Loucy (cell line): ENCODE measurements at regions not wholly inside any gene's neighbourhood (a gene's known extent, or its start where the extent isn't known, plus 50 kb on each side); places are given as distances from the start of the nearest gene placed in this dataset.

Experiments
- H2AFZ ChIP-seq: fragments of 200-600 bp; sonication (generic); 2 replicates; pipeline ENCODE4 v1.6.0; 2016; ENCODE audit warnings: antibody characterized with exemption, mild to moderate bottlenecking, low read length, moderate library complexity
- H3F3A ChIP-seq: fragments of 200-600 bp; 2 replicates; pipeline ENCODE4 v1.6.0; 2016; ENCODE audit warnings: antibody characterized with exemption, low read depth, mild to moderate bottlenecking
- H3K27me3 ChIP-seq: fragments of 200-600 bp; sonication (generic); 2 replicates; pipeline ENCODE4 v1.6.1; 2014; ENCODE audit warnings: low read length, mild to moderate bottlenecking; ENCODE audit not compliant: insufficient read depth, poor library complexity, severe bottlenecking
- H3K36me3 ChIP-seq: fragments of 200-600 bp; sonication (generic); 2 replicates; pipeline ENCODE4 v1.6.1; 2016; ENCODE audit warnings: low read length; ENCODE audit not compliant: insufficient read depth
- H3K4me1 ChIP-seq: fragments of 200-600 bp; sonication (generic); 2 replicates; pipeline ENCODE4 v1.5.1; 2014; ENCODE audit warnings: low read length, mild to moderate bottlenecking; ENCODE audit not compliant: insufficient read depth, poor library complexity, severe bottlenecking
- H3K4me2 ChIP-seq: fragments of 200-600 bp; sonication (generic); 2 replicates; pipeline ENCODE4 v1.6.0; 2014; ENCODE audit warnings: antibody characterized with exemption, low read length, low read depth, mild to moderate bottlenecking; ENCODE audit not compliant: poor library complexity, severe bottlenecking
- H3K4me3 ChIP-seq: fragments of 200-600 bp; sonication (generic); 2 replicates; pipeline ENCODE4 v1.5.1; 2014; ENCODE audit warnings: low read length, mild to moderate bottlenecking, mixed read lengths; ENCODE audit not compliant: poor library complexity, severe bottlenecking
- H3K79me2 ChIP-seq: fragments of 200-600 bp; sonication (generic); 2 replicates; pipeline ENCODE4 v1.6.1; 2014; ENCODE audit warnings: low read length; ENCODE audit not compliant: insufficient read depth
- H3K9ac ChIP-seq: fragments of 200-600 bp; sonication (generic); 2 replicates; pipeline ENCODE4 v1.6.0; 2014; ENCODE audit warnings: mild to moderate bottlenecking, low read depth, low read length, moderate library complexity; ENCODE audit not compliant: poor library complexity, severe bottlenecking
- H3K9me2 ChIP-seq: fragments of 200-600 bp; sonication (generic); replicated peaks from 2 replicates; pipeline ENCODE4 v1.6.1; 2016; ENCODE audit warnings: low read depth, low read length, mixed read lengths
- H3K9me3 ChIP-seq: fragments of 200-600 bp; sonication (generic); 2 replicates; pipeline ENCODE4 v1.6.1; 2014; ENCODE audit warnings: mild to moderate bottlenecking, antibody characterized with exemption, low read length, low read depth; ENCODE audit not compliant: insufficient read depth
- H4K20me1 ChIP-seq: fragments of 200-600 bp; sonication (generic); 2 replicates; pipeline ENCODE4 v1.6.0; 2014; ENCODE audit warnings: antibody characterized with exemption, low read length, mild to moderate bottlenecking; ENCODE audit not compliant: insufficient read depth, poor library complexity, severe bottlenecking
- EZH2phosphoT487 ChIP-seq: fragments of 200-600 bp; IDR thresholded peaks from 2 replicates; pipeline ENCODE4 v1.6.1; 2018; ENCODE audit warnings: antibody characterized with exemption, mild to moderate bottlenecking, moderate library complexity, borderline replicate concordance
- TF ChIP-seq, protein P1 (sequence below): fragments of 200-600 bp; sonication (generic); conservative IDR thresholded peaks from 2 replicates; pipeline ENCODE4 v1.5.1; 2014; ENCODE audit warnings: mild to moderate bottlenecking, antibody characterized with exemption, low read length

DNA sequence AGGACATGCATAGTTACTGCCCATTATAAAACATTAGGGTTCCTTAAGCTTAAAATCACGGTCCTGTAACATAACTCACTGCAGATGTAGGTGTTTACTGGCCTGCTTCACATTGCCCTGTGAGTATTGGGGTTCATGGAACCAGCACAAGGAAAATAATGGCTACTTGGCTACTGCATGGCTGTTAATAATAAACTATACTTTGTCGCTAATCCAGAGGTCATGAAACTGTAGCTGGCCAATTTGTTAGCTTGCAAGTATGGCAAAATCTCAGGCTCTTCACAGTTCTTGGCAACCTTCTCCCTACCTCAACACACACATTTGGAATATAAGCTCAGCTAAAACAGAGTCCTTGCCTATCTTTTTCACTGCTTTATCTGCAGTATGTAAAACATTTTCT is 274.0 kb upstream of the NR5A2 start:
- no peaks in the 10 kb centered on the region for H4K20me1 ChIP-seq
- H3K9me3 ChIP-seq, result no peaks in the 10 kb centered on the region
- H3K9ac ChIP-seq, result no peak overlapping the region
- no peak overlapping the region for H3K4me3 ChIP-seq
- no peaks in the 10 kb centered on the region for H3F3A ChIP-seq
- H2AFZ ChIP-seq, result no peak overlapping the region
- H3K4me1 ChIP-seq, result no peaks in the 10 kb centered on the region
- H3K36me3 ChIP-seq, result no peaks in the 10 kb centered on the region
- H3K4me2 ChIP-seq, result no peak overlapping the region
- H3K9me2 ChIP-seq, result no peaks in the 10 kb centered on the region
- H3K79me2 ChIP-seq, result no peaks in the 10 kb centered on the region
- TF ChIP-seq, protein P1, sequence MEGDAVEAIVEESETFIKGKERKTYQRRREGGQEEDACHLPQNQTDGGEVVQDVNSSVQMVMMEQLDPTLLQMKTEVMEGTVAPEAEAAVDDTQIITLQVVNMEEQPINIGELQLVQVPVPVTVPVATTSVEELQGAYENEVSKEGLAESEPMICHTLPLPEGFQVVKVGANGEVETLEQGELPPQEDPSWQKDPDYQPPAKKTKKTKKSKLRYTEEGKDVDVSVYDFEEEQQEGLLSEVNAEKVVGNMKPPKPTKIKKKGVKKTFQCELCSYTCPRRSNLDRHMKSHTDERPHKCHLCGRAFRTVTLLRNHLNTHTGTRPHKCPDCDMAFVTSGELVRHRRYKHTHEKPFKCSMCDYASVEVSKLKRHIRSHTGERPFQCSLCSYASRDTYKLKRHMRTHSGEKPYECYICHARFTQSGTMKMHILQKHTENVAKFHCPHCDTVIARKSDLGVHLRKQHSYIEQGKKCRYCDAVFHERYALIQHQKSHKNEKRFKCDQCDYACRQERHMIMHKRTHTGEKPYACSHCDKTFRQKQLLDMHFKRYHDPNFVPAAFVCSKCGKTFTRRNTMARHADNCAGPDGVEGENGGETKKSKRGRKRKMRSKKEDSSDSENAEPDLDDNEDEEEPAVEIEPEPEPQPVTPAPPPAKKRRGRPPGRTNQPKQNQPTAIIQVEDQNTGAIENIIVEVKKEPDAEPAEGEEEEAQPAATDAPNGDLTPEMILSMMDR, result no peak
- TF ChIP-seq EZH2phosphoT487, result no peak
- no peaks in the 10 kb centered on the region for H3K27me3 ChIP-seq

DNA sequence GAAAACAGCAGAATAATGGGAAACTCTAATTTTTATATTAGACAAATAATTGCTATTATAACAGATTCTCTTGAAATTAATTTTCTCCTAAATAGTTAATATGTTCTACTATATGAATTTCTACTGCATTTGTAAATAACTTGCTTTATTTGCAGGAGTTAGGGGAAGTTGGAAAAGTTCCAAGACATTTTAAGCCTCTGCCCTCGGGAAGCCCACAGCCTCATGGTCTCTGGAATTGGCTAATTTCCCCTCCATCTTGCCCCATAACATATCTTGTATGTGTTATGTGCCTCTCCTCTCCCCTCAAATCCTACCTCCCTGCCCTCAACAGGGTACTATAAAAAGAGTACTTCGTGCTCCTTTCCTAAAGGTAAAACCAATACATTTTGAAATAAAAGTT is 271.4 kb upstream of the NR5A2 start:
- H3K9ac ChIP-seq, result no peak overlapping the region
- H4K20me1 ChIP-seq, result no peaks in the 10 kb centered on the region
- H3K4me1 ChIP-seq, result no peaks in the 10 kb centered on the region
- no peaks in the 10 kb centered on the region for H3K9me2 ChIP-seq
- no peaks in the 10 kb centered on the region for H3K79me2 ChIP-seq
- H3K27me3 ChIP-seq, result no peaks in the 10 kb centered on the region
- H2AFZ ChIP-seq, result no peak overlapping the region
- H3K9me3 ChIP-seq, result no peaks in the 10 kb centered on the region
- H3K4me2 ChIP-seq, result no peak overlapping the region
- TF ChIP-seq, protein P1, result no peak
- TF ChIP-seq EZH2phosphoT487, result no peak
- H3K4me3 ChIP-seq, result no peak overlapping the region
- H3K36me3 ChIP-seq, result no peaks in the 10 kb centered on the region
- no peaks in the 10 kb centered on the region for H3F3A ChIP-seq

DNA sequence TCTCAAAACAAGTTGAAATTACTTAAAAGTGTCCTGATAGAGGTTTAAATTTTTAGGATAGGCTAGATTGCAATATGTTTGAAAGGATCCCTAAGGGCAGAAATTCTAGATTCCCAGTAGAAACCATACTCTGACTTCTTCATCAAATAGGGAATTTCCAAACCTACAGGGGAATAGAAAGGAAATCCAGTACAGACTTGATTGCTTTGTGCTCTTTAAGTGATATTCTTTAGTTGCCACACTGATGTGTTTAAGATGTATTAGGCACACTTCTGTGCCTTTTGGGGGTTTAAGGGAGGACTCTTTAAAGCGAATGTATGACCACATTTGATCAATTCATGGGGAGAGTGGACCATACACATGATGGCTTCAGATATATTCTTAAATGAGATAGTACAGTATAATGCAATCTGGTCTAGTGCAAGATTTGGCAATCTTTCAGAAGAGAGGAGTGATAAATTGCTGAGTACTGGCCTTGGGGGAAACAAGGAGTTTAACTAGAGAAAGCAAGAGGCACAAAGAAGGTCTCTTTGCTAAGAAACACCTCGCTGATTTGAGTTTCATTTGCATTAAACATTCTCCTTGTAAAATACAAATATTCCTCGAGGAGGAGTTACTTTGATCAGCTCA is 268.8 kb upstream of the NR5A2 start:
- Histone ChIP-seq H2AFZ (no peak overlapping the region), H3K9me3 (no peaks in the 10 kb centered on the region), H3K4me3 (no peak overlapping the region), H4K20me1 (no peaks in the 10 kb centered on the region), H3K79me2 (no peaks in the 10 kb centered on the region), H3K4me2 (no peak overlapping the region), H3K9ac (no peak overlapping the region), H3F3A (no peaks in the 10 kb centered on the region), H3K27me3 (no peaks in the 10 kb centered on the region), H3K4me1 (no peaks in the 10 kb centered on the region), H3K9me2 (no peaks in the 10 kb centered on the region), H3K36me3 (no peaks in the 10 kb centered on the region)
- TF ChIP-seq EZH2phosphoT487, result no peak
- TF ChIP-seq, protein P1, result no peak
